HL-60 (cell line): ENCODE measurements at regions not wholly inside any gene's neighbourhood (a gene's known extent, or its start where the extent isn't known, plus 50 kb on each side); places are given as distances from the start of the nearest gene placed in this dataset.

ENCODE experiments used
- DNase-seq, 2 experiments: peaks; one replicate each; pipeline ENCODE4 v3.0.0-alpha.2; 2010 to 2020; ENCODE audit warnings: low read depth in 1 of 2, low spot score in 1 of 2
- H3K27ac ChIP-seq: fragments of 250-450 bp; sonication (Bioruptor Pico); replicated peaks from 2 replicates; pipeline ENCODE4 v1.5.1; 2020; ENCODE audit warnings: mild to moderate bottlenecking, moderate library complexity
- H3K27me3 ChIP-seq: fragments of 250-450 bp; sonication (Bioruptor Pico); 2 replicates; pipeline ENCODE4 v1.5.1; 2021; ENCODE audit warnings: mild to moderate bottlenecking, moderate library complexity; ENCODE audit not compliant: insufficient read depth, poor library complexity, severe bottlenecking
- H3K4me3 ChIP-seq: replicated peaks from 2 replicates; pipeline ENCODE4 v1.5.1; 2011; ENCODE audit warnings: mild to moderate bottlenecking, control low read depth, low read length; ENCODE audit not compliant: insufficient read depth
- GABPA ChIP-seq: IDR thresholded peaks from 2 replicates; pipeline ENCODE4 v1.6.1; 2012; ENCODE audit warnings: low read depth
- POLR2AphosphoS5 ChIP-seq: IDR thresholded peaks from 2 replicates; pipeline ENCODE4 v1.6.1; 2012; ENCODE audit warnings: low read depth
- REST ChIP-seq: IDR thresholded peaks from 2 replicates; pipeline ENCODE4 v1.6.1; 2012; ENCODE audit warnings: low read depth; ENCODE audit not compliant: insufficient replicate concordance
- SPI1 ChIP-seq: IDR thresholded peaks from 2 replicates; pipeline ENCODE4 v1.6.1; 2012; ENCODE audit warnings: low read depth, mild to moderate bottlenecking, borderline replicate concordance
- TF ChIP-seq, protein P1 (sequence below): IDR thresholded peaks from one replicate; pipeline ENCODE4 v1.5.1; 2011; ENCODE audit warnings: low read length, control low read depth, inconsistent platforms; ENCODE audit not compliant: insufficient read depth

DNA sequence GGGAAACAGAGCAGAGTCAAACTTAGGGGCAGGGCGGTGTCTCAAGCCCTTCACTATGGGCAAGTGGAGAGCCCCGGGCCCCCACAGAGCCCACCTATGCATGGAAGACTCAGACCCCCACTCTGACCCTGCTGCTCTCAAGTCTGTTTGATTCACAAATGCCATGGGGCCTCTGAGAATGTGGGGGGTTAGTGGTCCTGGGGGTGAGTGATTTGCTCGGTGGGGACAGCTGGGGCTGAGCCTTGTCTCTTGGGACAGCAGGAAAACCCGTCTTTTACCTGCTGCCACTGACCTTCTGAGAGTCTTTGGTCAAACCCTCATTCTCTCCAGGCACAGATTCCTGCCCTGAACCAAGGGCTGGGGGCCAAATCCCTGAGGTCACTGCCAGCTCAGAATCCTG is 201.0 kb upstream of the RTL1 start:
- no peak for DNase-seq
- no peak for TF ChIP-seq REST
- TF ChIP-seq POLR2AphosphoS5, result no peak
- TF ChIP-seq GABPA, result no peak
- TF ChIP-seq, protein P1, sequence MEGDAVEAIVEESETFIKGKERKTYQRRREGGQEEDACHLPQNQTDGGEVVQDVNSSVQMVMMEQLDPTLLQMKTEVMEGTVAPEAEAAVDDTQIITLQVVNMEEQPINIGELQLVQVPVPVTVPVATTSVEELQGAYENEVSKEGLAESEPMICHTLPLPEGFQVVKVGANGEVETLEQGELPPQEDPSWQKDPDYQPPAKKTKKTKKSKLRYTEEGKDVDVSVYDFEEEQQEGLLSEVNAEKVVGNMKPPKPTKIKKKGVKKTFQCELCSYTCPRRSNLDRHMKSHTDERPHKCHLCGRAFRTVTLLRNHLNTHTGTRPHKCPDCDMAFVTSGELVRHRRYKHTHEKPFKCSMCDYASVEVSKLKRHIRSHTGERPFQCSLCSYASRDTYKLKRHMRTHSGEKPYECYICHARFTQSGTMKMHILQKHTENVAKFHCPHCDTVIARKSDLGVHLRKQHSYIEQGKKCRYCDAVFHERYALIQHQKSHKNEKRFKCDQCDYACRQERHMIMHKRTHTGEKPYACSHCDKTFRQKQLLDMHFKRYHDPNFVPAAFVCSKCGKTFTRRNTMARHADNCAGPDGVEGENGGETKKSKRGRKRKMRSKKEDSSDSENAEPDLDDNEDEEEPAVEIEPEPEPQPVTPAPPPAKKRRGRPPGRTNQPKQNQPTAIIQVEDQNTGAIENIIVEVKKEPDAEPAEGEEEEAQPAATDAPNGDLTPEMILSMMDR, result no peak
- no peak for TF ChIP-seq SPI1
- Histone ChIP-seq H3K4me3 (no peak overlapping the region), H3K27ac (no peak overlapping the region), H3K27me3 (no peaks in the 10 kb centered on the region)

- Histone ChIP-seq H3K4me3 (no peak overlapping the region), H3K27me3 (no peaks in the 10 kb centered on the region), H3K27ac (no peak overlapping the region)
- no peak for DNase-seq
- TF ChIP-seq POLR2AphosphoS5 (no peak), SPI1 (no peak), GABPA (no peak), REST (no peak)
- TF ChIP-seq, protein P1, result no peak
These were observed 201.5 kb upstream of the RTL1 start for GRCh38 chr14:101105045-101105444.

- DNase-seq, result no peak
- H3K27me3 ChIP-seq, result no peaks in the 10 kb centered on the region
These were observed 205.2 kb upstream of the RTL1 start for GRCh38 chr14:101108579-101109346.

More at GRCh38 chr14:101108579-101109346, 205.2 kb upstream of the RTL1 start:
- TF ChIP-seq POLR2AphosphoS5 (no peak), GABPA (no peak), REST (no peak), SPI1 (no peak)
- TF ChIP-seq, protein P1, result no peak
- H3K4me3 ChIP-seq, result no peak overlapping the region
- H3K27ac ChIP-seq, result no peak overlapping the region
